Right lung (tissue), 2 donors: ENCODE measurements at regions not wholly inside any gene's neighbourhood (a gene's known extent, or its start where the extent isn't known, plus 50 kb on each side); places are given as distances from the start of the nearest gene placed in this dataset.

Experiments
- DNase-seq, 2 donors: peaks; one replicate each; pipeline ENCODE4 v3.0.0-alpha.2; 2013

DNA sequence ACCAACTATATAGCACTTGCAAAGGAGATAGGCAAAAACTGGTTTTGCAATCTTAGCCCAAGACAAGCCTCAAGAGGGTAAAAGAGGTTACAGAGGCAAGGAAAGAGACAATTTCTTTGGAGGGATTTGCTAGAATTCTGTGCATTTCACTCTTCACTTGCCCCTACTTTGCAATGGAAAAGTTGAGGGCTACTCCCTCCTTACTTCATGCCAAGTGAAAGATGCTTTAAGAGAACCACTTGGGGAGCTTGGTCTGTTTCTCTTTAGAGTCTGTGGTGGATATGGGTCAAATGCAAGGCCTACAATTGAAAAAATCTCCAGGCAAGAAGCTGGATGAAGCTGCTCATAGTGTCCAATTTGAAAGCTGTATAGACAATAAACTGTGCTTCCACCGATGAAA lies 167.7 kb upstream of the DIO2 start:
- DNase-seq: no peak

DNA sequence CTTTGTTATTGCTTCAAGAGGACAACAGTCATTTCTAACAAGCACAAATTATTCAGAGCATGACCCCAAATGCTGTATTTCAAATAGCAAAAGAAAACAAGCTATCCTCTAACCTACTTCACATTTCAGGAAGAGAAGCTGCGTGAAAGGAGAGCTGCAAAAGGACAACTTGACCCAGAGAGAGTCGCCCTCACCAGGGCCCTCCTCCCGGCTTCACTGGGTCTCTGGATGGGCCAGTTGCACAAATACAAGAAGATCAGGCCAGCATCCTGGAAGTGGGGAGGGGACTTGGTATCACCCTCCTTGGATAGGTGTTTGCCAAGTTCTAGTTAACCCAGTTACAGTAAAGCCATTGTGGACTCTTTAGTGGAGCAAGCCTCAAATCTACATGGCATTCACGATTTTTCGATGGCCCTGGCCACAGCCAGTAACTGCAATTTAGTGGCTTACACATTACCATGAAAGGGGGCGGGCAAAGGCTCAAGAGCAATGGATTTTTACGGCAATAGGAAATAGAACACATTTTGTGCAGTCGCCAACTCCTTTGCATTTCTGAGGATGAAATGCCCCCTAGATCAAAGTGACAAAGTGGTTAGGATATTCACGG lies 166.9 kb upstream of the DIO2 start:
- no peak for DNase-seq

DNA sequence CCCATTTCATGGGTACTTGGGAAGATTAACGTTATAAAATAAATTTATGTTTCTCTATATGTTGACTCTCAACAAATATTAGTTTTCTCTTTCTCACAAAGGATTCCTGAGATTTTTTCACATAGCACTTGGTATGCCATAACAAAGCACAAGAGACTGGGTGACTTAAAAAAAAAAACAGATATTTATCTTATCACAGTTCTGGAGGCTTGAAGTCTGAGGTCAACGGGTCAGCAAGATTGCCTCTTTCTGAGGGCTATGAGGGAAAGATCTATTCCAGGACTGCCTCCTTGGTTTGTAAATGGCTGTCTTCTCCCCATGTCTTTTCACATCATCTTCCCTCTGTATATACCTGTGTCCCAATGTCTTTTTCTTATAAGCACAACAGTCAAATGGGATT lies 153.5 kb upstream of the DIO2 start:
- DNase-seq: no peak

DNA sequence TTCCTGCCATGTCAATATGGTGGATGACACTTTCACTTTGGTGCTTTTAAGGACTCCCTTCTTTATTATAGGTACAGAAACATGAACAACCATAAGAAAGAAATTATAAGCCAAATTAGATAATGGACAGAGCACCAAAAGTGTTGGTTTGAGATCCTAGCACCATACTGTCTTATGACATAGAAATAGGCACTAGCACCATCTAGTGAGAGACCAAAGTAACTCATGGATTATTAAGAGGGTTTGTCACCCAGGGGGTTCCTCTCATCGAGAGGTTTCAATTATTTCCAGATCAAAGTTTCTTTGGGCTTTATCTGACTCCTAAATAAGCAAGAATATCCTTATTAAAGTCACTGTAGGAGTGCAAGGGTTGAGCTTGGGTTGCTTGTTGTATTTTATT lies 153.0 kb upstream of the DIO2 start:
- no peak for DNase-seq

DNA sequence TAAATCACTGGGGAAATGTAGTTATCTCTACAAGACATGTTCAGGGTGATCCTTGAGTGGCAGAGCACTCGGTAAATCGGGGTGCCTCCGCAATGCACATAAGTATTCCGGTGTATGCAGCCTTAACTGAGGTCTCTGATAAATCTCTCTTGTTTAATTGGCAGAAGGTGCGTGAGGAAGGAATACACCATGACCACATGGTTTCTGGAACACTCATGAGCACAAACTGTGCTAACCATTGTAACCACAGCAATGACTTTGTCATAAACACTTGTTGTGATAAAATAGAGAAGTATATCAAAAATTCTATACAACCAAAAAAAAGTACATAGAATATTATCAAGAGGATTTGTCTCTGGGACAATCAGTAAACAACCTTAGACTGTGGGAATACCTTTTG lies 146.8 kb upstream of the DIO2 start:
- no peak for DNase-seq

GRCh38 chr14:80356413-80356812 lies 145.1 kb upstream of the DIO2 start:
- DNase-seq: no peak

GRCh38 chr14:80354860-80355581 lies 143.7 kb upstream of the DIO2 start:
- peak in 1 of 2 donors; percentile 37 for DNase-seq

GRCh38 chr14:80352471-80352870 lies 141.2 kb upstream of the DIO2 start:
- peak; percentile 21 to 47 for DNase-seq

DNA sequence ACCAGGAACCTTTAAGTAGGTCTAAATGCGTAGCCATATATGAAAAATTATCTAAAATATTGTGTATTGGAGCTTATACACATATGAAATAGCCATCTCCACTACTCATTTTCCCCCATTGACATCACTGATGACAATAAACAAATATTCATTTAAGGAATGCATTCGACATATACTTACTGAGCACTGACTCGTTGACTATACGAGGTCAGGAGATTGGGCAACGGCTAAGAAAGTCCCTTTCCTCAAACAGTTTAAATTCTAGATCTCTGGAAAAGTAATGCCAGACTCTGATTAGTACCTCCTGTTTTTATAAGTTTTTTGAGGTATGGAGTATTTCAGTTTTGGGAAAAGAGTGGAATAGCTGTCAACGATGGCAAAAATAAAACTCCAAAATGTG lies 139.4 kb upstream of the DIO2 start:
- no peak for DNase-seq

GRCh38 chr14:80346395-80346794 lies 135.1 kb upstream of the DIO2 start:
- DNase-seq: no peak

DNA sequence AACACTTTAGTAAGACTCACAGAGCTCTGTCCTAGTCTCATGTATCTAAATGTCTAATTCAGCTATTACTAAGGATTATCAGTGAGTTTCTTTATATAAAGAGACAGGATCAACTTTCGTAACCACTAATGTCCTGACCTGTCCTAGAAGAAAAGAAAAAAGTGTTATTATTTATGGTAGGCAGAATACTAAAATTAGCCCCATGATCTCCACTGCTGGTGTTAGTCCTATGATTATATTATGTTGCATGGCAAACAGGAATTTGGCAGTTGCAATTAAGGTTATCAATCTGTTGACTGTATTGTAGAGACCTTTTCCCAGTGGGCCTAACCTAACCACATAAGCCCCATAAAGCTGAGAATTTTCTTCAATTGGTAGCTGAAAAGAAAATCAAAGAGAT lies 132.9 kb upstream of the DIO2 start:
- DNase-seq: no peak

DNA sequence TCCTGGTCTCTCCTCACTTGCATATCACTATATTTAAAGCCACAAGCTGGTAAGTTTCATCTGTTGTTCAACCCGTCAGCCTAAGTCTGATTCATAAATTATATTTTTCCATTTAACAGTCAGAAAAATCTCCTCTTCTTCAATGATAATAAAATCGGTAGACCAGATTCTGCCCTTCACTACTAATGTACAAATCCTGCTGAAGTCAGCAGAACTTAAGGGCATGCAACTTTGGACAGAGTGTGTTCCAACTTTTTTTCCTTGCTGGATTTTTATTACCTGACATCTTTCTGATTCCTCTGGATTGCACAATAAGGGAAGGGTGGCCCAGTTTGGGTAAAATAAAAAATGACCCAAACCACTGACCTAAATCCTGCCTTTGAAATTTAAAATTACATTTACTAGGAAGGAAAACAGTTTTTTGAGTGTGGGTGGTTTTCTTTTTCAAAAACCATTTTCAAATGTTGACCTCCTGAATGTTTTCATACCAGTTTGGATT lies 125.4 kb upstream of the DIO2 start:
- DNase-seq: no peak

GRCh38 chr14:80325688-80326087 lies 114.4 kb upstream of the DIO2 start:
- DNase-seq: no peak

DNA sequence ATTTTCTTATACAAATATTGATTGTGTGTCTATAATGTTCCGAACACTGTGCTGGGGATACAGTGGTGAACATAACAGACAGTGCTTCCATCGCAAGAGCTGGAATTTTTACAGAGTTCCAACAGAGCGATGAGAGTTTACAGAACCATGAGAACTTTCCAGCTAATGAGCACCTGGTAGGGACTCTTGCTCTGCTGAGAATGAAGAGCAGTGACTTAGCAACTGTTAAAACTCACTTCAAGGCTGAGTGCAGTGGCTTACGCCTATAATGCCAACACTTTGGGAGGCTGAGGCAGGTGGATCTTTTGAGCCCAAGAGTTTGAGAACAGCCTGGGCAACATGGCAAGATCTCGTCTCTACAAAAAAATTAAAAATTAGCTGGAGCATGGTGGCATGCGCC lies 113.8 kb upstream of the DIO2 start:
- no peak for DNase-seq

GRCh38 chr14:80324649-80325048 lies 113.3 kb upstream of the DIO2 start:
- DNase-seq: no peak

- DNase-seq: no peak
Measured at GRCh38 chr14:80323038-80323665, 111.8 kb upstream of the DIO2 start.

- peak; percentile 43 to 44 for DNase-seq
Measured at GRCh38 chr14:80316441-80316840, 105.1 kb upstream of the DIO2 start.

- DNase-seq: no peak
Measured at GRCh38 chr14:80315681-80316080, 104.4 kb upstream of the DIO2 start.

GRCh38 chr14:80313806-80314205 lies 102.5 kb upstream of the DIO2 start:
- no peak for DNase-seq

GRCh38 chr14:80310938-80311750 lies 99.8 kb upstream of the DIO2 start:
- peak; percentile 73 to 76 for DNase-seq

GRCh38 chr14:80304125-80304766 lies 92.9 kb upstream of the DIO2 start:
- DNase-seq: no peak

GRCh38 chr14:80300351-80300750 lies 89.0 kb upstream of the DIO2 start:
- DNase-seq: no peak
